GM12865 (cell line): ENCODE measurements at regions not wholly inside any gene's neighbourhood (a gene's known extent, or its start where the extent isn't known, plus 50 kb on each side); places are given as distances from the start of the nearest gene placed in this dataset.

Experiments used
- DNase-seq: peaks from one replicate; pipeline ENCODE4 v3.0.0; 2010; ENCODE audit warnings: low read depth
- H3K4me3 ChIP-seq: 2 replicates; pipeline ENCODE4 v1.5.1; 2011; ENCODE audit warnings: mild to moderate bottlenecking, low read depth, low read length, control low read depth
- CTCF ChIP-seq: IDR thresholded peaks from 2 replicates; pipeline ENCODE4 v1.5.1; 2011; ENCODE audit warnings: low read length, control low read depth, low read depth, inconsistent platforms; ENCODE audit not compliant: insufficient read depth; ENCODE audit errors: missing control alignments

GRCh38 chr11:69887841-69888427 is 68.7 kb upstream of the FGF3 start:
- TF ChIP-seq CTCF: no peak
- DNase-seq: no peak
- H3K4me3 ChIP-seq: no peak overlapping the region

- peak; percentile 89 for TF ChIP-seq CTCF
- DNase-seq: peak; percentile 57
- H3K4me3 ChIP-seq: no peak overlapping the region
These were observed 69.4 kb upstream of the FGF3 start for GRCh38 chr11:69888483-69889181.

DNA sequence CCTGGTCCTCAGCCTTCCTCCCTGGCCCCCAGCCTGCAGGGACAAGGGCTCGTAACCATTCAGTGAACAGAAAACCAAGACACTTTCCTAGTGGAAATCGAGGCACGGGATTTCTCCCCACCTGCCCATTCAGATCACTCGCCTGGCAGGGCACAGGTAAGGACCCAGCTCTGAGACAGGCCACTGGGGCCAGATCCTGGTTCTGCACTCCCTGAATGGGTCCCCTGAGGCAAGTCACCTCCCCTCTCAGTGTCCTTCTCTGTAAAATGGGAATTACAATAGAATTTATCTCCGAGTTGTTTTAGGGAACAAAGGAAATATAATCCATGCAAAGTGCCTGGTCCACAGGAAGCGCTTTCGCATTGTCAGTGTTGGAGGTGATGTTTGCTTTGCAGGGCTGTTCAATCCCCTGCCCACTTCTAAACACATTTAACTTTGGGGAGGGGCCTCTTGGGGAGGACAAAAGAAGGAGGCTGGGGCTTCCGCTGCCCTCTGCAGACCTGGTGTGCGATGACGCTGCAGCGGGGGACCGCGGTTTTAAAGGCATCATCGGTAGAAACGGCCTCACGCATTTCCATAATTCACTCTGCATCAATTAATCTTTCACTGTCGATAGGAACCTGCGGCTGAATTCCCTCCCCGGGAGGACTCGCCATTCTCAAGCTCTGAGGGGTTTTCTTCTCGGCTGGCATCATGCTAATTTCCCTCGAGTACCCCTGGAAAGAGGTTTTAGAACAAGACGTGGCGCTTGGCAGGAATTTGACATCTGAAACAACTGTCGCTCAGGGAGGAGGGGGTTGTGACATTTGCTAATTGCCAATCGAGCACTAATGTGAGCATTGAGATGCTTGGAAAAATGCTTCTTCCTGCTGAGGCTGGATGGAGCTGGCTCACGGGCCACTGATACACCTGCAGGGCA is 70.4 kb upstream of the FGF3 start:
- no peak for DNase-seq
- H3K4me3 ChIP-seq: no peak overlapping the region

GRCh38 chr11:69890476-69890875 is 71.3 kb upstream of the FGF3 start:
- DNase-seq: no peak
- no peak overlapping the region for H3K4me3 ChIP-seq
- no peak for TF ChIP-seq CTCF

More for the DNA sequence above, 70.4 kb upstream of the FGF3 start:
- TF ChIP-seq CTCF: no peak

- H3K4me3 ChIP-seq: no peak overlapping the region
- TF ChIP-seq CTCF: no peak
- no peak for DNase-seq
These were observed 72.4 kb upstream of the FGF3 start for GRCh38 chr11:69891421-69892236.

DNA sequence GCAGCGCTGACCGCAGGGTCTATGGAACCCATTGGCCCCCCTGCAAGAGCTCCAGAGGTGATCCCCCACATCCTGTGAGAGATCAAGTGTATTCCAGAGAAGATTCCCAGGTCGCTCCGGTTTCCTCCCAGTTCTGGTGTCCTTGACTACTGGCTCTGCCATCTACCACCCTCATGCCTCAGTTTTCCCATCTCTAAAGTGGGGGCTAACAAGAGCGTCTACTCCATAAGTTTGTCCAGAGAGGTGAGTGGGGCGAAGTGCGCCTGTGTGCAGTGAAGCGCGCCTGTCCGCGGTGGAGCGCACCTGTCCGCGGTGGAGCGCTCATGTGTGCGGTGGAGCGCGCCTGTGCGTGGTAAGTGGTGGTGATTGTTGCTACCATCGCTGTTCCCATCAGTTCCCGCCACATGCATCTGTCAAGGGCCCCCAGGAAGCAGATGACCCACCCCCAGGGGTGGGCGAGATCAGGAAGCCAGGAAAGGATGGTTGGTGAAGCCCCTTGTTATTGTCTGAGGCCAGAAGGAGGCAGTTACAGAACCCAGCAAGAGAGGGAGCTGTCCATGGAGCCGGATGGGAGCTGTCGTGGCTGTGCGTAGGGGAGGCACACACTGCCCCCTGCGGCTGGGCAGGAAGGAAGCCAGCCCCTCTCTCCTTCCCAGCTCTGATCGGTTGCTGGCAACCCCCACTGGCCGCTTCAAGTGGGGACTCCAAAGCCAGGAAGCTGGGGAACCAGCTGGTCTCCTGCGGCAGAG is 73.2 kb upstream of the FGF3 start:
- no peak overlapping the region for H3K4me3 ChIP-seq
- TF ChIP-seq CTCF: no peak
- DNase-seq: no peak
